ENCODE measurements at regions not wholly inside any gene's neighbourhood (a gene's known extent, or its start where the extent isn't known, plus 50 kb on each side); places are given as distances from the start of the nearest gene placed in this dataset.
A peak's percentile ranks its signal among the peaks of the same experiment; 100 is the strongest.

DNA sequence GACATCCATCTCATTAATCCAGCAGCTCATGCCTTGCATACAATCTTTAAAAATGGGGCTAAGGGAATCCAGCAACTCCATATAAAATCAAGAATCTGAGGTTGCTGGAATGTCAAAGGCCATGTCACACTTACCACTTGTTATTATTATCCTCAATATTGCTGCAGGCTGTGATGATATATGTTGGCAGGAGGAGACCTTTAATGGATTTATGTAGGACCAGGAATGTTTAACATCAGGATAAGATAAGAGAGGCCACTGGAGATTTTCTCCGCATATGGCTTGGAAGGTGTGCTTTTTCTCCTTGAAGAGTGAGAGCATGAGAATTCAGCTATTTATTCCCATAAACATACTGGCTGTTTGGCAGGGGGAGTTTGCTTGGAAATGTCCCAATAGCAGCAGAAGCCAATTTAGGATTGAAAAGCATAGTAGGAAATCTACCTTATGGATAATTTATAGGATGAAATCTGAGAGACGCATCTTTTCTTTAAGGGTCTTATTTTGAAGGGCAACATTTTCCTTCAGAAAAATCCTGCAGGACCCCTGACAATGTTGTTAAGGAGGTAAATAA is 481.4 kb downstream of the AGTPBP1 start:
- DNase-seq (ENCODE audit: low read depth, low spot score), result no peak

DNA sequence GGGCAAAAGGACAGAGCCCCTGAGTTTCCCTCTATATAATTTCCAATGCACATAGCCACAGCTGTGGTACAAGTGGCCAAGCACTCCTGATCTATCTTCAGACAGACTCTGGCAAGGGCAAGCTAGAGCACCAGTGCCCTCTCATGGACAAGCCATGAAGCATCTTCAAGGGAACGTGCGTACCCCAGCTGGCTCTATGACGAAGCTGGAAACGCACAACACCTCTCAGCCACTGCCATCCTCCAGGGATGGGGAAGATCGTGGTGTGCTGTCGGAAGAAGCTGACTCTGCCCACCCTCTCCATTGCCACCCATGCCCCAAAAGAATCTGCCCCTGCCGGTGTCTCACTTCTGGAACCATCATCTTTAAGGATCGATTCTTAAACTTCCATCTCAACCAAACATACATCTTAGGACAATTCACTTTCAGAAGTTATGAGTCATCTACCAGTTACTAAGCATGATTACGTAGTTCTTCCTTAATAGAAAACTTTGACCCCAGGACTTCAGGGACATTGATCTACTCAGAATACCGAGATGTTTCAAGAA is 482.9 kb downstream of the AGTPBP1 start:
- peak; percentile 47 for DNase-seq (ENCODE audit: low read depth, low spot score)

DNA sequence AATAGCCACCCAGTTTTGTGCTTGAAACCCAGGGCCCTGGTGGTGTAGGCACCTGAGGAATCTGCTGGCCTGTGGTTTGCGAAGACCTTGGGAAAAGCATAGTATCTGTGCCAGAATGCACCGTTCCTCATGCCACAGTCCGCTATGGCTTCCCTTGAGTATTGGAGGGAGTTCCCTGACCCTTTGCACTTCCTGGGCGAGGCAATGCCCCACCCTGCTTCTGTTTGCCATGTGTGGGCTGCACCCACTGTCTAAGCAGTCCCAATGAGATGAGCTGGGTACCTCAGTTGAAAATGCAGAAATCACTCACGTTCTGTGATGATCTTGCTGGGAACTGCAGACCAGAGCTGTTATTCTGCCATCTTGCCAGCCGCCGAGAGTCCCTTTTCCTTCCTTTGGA is 483.5 kb downstream of the AGTPBP1 start:
- no peak for DNase-seq (ENCODE audit: low read depth, low spot score)

DNA sequence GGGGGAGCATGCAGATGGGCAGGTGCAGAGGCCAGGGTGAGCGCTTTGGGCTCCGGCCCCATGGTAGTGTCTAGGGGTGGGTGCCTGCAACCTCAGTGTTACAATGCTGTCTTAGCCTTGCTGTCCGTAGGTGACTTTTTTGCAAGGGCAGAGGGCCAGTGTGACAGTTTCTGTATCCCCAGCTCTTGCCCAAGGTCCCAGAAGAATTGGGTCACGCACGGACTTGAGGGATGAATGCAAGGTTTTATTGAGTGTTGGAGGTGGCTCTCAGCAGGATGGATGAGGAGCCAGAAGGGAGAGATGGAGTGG is 492.5 kb downstream of the AGTPBP1 start:
- no peak for DNase-seq (ENCODE audit: low read depth, low spot score)

DNA sequence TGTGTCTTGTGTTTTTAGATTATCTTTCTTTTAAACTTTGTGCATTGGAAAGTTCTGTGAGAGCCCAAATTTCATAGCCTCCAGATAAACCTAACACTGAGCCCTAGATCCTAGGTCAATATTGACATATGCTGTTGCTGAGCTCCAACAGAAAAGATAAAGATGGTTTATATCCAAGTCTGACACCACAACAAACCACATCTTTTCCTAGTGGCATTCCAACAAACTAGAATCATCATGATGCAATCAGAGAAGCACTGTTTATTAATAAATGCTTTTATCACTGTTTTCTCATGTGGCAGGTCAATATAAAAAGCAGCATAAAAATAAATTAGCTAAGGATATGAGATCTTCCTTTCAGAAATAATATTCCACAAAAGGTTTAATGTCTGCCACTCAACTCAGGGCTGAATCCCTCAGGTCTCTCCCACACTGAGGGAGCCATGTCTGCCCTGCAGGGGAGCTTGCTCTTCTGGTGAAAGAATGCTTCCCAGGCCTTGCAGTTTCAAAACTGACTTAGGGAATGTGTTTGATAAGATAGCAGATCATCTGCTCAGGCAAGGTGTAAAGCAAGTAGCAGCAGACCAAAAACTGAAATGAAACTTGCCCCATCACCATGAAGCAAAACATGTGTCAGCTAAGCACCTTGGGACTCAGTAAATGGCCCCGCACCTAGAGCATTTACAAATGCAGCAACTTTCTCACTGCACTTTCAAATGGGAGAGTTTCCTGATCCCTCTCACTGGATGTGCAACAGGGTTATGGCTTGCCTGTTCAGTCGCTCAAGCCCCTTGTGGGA is 493.0 kb downstream of the AGTPBP1 start:
- no peak for DNase-seq (ENCODE audit: low read depth, low spot score)

DNA sequence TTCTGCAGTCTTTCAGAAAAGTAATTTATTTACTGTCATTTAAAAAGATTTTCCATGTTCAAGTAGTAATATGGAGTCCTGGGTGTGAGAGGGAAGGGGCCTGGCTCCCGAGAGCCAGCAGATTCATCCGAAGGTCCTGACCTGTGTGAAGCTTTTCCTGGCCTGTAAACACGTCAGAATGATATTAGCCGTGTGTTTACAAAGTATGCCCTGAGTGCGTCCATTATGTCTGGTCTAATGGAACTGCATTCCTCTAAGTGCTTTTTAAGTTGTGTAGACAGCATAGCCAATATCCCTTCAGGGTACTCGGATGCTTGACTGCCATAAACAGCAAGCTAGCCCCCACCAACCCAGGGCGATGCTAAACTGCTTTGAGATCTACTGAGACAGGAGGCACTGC is 495.2 kb downstream of the AGTPBP1 start:
- DNase-seq (ENCODE audit: low read depth, low spot score), result no peak

DNA sequence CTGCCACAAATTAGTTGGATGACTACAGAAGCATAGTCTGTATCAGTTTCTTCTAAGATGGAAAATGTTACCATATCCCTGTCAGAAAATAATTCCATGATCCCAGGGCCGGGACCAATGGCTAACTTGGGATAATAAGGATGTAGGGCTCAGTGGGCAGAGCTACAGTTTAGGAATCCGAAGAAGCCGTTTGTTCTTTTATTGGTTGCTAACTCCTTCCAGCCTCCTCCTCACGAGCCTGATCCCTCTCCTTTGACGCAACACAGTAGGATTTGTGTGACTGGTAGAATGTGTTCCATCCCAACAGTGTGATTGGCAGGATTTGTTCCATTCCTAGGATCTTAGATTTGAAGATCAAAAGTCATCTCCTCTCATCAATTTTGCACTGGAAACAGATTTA is 496.9 kb downstream of the AGTPBP1 start:
- DNase-seq (ENCODE audit: low read depth, low spot score), result no peak

DNA sequence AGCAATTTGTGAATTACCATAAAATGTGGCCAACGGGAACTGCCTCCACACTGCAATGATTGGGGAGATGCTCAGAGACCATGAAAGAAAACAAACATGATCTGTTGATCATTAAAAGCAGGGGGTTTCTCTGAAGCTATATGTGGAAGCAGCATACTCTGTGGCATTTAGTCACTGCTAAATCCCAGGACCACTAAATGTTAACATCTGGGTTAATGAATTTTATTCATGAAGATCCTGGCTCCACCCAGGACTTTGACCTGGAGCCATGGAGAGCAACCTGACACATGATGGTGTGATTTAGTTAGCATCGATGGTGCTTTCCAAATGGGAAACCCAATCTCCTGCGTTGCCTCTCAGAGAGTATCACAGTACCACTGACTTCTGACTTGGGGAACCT is 497.8 kb downstream of the AGTPBP1 start:
- no peak for DNase-seq (ENCODE audit: low read depth, low spot score)

DNA sequence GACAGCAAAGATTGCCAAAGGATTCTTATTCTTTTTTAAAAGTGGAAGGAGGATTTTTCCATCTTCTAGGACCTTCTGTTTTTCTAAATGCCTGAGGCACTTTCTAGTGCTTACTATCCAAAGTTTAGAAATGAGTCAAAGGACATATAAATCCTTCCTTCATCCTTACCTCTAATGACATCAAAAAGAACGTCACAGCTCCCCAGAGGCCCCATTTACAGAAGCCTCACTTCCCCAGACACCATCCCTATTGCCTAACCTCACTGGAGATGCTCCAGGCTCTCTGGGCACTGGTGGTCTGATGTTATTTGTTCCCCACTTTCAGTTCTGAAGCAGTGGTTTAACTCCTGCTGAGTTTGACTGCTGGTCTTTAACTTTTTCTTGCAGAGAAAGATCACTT is 504.3 kb downstream of the AGTPBP1 start:
- DNase-seq (ENCODE audit: low read depth, low spot score), result no peak

DNA sequence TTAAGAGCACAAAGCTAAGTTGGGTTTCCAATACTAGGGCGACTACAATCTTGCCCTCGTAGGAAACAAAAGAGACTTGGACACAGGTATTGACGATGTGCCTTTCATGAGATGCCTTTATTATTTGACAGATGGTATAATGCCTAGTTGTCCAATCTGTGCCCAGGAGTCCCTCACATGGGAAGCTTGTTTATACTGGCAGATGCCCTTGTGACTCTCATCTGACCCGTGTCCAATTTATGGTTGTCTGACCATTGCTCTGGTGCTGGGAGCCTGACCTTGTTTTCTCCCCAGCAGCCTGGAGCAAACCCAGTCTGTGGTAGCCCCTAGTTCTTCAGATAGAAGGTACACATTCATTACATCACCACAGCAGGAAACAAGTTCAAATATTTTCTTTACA is 511.7 kb downstream of the AGTPBP1 start:
- no peak for DNase-seq (ENCODE audit: low read depth, low spot score)

DNA sequence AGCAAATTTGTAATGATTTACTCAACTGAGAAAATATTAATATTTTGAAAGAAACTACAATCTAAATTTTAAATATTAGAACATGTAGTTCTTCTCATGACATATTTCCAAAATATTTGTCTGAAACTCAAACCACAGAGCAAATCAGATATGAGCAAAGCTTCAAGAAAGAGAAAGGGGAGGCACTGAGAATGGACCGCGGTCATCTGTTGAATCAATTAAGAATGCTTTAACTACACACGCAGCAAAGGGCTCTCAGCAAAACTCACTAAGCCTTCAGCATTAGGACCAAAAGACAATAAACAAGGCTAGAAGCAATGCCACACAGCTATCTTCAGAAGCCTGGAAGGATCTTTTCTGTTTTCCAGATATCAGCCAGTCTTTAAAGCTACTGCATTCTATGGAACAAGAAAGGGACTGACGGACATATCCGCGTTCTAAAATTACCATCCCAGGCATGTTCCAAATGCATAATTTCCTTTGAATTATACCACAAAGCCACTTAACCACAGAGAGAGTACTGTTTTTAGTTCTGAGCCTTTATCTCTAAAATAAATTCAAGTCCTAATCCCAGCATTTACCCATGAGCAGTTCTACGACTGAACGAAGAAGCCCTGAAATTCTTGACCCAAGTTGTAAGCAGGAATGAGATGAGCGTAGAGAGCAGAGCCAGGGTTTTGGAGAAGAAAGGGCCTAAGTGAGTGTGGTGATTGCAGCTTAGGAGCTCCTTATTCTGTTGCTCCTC is 513.5 kb downstream of the AGTPBP1 start:
- no peak for DNase-seq (ENCODE audit: low read depth, low spot score)

DNA sequence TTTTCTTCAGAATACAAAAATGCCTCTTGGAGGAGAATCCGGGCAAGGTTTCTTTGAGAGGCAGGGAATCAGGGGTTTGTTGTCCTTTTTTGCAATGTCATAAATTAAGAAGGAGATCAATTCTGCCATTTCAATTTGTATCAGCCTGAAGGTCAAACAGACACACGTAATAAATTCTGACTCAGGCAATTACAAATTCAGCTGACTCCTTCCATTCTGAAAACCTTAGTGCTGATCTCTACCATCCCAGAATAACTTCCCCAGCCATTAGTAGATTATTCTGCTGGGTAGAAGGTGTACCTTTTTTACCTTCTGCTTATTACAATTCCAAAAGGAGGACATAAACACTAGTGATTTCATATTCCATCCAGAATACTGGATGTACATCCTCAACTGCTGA is 516.6 kb downstream of the AGTPBP1 start:
- DNase-seq (ENCODE audit: low read depth, low spot score), result no peak

DNA sequence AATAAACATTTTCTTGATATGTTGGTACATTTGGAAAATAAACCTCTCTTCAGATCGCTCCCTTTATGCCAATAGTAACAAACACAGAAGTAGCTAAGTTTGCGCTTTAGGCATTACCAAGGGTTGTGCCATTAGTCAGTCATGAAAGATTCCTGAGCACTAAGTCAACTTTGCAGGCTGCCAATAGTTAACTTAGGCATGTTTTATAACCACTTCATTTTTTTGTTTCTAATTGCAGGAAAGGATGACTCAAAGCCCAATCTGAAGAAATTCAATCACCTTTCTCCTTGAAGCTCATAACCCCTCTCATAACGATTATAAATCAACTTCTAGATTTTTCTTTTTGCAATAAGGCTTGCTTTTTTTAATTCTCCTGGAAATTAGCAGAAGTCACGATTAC is 517.0 kb downstream of the AGTPBP1 start:
- no peak for DNase-seq (ENCODE audit: low read depth, low spot score)

DNA sequence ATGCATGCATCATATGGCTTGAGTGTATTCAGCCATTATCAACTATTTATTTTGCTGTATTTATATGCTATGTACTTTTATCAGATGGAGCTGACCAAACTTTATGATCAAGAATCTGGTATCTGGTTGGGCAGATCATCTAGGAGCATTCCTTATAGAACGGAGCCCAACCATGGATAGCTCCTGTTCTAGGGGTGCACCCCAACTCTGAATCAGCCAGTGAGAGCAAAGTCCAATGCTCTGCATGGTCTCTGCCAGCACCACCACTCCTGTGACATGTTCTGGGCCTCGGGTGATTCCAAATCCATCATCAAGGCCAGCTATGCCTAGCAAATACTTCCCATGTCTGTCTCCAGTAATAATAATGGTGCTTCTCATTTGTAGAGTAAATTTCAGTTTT is 517.5 kb downstream of the AGTPBP1 start:
- no peak for DNase-seq (ENCODE audit: low read depth, low spot score)

DNA sequence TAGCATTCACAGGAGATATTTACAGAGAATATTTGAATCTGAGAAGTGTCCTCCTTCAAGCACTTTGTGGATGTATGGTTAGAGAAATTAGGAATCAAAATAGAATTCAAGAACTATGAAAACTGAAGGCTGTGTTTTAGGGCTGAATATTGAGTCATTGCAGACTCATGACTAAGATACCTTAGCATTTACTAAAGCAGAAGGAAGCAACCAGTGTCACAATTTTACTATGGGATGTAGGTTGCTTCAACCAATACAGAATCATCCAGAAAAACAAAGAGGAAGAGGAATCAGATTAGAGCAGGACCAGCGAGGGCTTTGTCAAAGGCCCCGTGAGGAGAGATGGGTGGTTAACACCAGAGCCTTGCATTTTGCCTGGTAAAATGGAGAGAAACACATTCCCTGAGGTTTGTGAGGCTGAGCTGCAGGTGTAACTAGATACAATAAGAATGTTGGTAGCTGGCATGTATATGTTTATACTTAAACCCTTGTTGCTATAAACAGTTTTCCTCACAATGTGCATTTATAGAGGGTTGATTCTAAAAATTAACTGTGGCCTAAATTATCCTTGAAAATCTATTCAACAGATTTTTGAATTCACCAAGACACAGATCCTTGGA is 518.1 kb downstream of the AGTPBP1 start:
- DNase-seq (ENCODE audit: low read depth, low spot score), result no peak

DNA sequence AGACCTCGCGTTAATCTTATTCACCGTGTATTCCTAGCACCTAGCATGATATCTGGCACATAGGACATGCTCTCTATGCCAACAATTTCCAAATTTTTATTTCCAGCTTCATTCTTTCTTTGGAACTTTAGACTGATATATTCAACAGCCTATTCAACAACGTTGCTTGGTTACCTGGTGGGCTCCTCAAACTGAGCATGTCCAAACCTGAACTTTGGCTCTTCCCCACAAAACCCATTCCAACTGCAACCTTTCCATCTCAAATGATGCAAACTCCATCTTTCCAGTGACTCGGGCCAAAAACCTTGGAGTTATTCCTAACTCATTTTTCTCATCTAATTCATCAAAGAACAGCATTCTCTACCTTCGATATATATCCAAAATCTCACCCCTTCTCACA is 525.2 kb downstream of the AGTPBP1 start:
- DNase-seq (ENCODE audit: low read depth, low spot score), result no peak

DNA sequence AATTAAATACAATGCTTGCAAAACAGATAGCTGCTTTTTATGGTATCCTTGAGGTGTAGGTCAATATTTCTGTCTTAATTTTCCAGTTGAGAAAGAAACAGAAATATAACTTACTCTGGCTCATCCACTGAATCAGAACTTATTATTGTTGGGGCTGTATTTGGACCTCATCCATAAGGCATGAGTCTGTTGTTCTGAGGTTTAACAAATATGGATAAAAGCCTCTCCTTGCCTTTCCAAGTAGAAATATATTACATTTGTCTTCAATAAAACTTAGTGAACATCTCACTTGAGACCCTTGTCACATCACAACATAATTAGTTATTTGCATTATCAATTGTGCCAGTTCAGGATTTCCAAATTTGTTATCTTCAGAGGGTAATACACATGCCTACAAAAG is 525.8 kb downstream of the AGTPBP1 start:
- no peak for DNase-seq (ENCODE audit: low read depth, low spot score)

DNA sequence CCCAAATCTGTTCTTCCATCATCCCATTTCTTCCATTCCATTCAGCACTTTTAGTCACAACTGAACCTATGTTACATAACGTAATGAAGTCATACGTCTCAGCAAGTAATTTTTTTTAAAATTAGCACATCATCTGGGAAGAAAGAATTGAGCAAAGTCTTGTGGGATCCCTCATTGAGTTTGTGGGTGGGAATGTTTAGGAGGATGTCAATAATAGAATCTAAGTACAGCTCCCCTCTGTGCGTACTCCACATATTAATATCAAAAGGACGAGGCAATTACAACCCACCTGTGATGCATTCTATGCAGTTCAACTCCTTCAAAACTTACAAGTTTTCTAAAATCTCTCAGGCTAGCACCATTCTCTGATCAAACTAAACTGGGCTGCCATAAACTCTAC is 526.3 kb downstream of the AGTPBP1 start:
- no peak for DNase-seq (ENCODE audit: low read depth, low spot score)

DNA sequence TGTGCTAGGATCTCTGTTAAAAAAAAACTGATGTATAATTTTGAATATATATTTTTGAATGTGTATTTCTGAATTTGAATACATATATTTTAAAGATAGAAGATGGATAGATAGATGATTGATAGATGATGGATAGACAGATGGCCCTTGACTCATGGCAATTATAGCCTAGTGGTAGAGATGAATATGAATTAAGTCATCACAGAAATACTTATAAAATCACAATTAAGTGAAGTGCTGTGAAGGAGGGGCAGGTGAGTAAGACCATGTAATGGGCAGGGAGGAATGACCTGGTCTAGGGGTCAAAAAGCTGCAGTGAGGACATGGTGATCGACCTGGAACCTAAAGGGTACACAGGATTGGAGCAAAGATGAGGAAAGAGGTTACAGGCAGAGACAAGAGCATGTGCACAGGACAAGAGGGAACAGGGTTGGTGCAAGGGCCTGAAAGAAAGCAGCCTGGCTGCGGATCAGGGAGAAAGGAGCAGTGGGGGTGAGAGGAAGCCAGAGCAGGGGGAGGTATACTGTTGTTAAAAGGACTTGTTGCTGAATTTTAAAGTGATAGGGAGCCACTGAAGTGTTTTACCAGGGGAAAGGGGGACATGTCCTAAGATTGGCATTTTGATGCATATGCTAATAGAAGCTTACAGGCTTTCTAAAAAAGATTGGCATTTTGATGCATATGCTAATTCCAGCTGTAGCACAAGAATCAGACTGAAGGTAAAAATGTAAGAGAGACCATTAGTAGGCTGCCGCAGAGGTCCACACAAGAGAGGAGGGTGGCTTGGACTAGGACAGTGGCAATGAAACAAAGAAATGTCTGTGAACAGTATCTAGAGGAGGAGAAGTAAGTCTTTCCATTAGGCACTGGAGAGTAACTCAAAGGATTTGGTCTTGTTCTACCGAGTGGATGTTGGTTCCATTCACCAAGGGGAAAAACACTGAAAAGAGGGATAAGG is 527.8 kb downstream of the AGTPBP1 start:
- DNase-seq (ENCODE audit: low read depth, low spot score), result peak; percentile 38

DNA sequence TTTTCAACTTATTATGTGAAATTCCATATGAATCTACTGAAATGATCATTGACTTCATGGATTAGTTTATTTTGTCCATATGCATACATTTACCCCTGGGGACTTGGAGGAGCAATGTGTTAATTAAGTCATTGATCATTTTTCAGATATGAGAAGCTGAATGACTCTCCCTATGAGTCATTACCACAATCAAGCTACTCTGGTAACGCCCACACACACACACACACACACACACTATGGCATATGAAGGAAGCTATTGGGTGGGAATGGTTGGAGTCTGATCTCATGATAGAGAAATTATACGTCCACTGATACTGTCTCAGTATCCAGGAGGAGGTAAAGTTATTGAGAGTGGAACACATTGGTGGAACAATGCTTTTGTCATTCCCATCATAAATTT is 528.9 kb downstream of the AGTPBP1 start:
- no peak for DNase-seq (ENCODE audit: low read depth, low spot score)

DNA sequence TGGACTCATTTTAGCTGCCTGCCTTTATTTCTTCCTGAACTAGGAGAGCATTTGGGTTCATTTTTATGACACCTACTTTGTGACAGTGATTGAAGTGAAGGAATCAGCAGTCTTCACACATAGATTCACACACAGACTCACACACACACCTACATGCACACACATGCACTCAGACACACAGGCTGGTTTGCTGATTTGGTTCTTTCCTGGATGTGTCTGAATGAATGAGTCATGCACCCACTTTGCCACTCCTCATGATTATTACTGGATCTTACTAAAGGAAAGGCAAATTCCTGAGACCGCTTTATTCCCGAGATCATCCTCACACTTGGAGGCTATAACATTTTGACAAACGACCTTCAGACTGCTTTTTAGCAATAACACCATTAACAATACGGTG is 529.5 kb downstream of the AGTPBP1 start:
- DNase-seq (ENCODE audit: low read depth, low spot score), result no peak
